C4-2B (cell line): ENCODE measurements at regions not wholly inside any gene's neighbourhood (a gene's known extent, or its start where the extent isn't known, plus 50 kb on each side); places are given as distances from the start of the nearest gene placed in this dataset.

Source experiments
- CTCF ChIP-seq: fragments of 450-650 bp; conservative IDR thresholded peaks from 2 replicates; pipeline ENCODE4 v1.5.1; 2017; ENCODE audit warnings: mild to moderate bottlenecking
- ZFX ChIP-seq: fragments of 450-650 bp; IDR thresholded peaks from 2 replicates; pipeline ENCODE4 v1.6.1; 2017

DNA sequence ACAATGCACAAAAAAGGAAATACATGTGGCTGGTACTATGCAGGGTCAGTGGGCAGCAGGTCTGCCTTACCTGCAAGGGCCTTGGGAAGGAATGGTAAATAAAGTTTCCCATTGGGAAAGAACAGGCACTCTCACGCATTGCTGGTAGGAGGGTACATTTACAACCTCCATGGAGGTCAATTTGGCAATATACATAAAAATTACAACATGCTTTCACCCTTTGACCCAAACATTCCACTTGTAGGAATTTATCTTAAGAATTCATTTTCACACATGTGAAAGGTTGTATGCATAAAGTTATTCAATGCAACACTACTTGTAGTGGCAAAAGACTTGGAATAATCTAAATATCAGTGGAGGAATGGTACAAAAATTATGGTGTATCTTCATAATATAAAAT lies 216.4 kb downstream of the DLEU7 start:
- TF ChIP-seq CTCF (no peak), ZFX (no peak)
